ENCODE measurements at regions not wholly inside any gene's neighbourhood (a gene's known extent, or its start where the extent isn't known, plus 50 kb on each side); places are given as distances from the start of the nearest gene placed in this dataset.

DNA sequence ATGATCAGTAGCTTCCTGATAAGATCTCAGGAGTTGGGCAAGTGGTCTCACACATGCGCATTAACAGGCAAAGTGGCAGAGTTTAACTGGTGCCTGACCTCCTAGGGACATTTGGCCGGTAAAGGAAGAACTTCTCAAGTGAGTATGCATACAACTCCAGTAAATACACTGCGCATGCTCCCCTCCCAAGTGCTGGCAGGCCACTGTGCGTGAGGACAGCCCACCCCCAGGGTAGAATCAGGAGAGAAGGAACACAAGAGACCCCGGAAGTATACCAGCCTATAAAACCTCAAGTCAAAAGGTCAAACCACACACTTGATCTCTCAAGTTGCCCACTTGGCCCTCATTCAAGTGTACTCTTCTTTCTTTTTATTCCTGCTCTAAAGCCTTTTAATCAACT is 225.5 kb upstream of the ANKRD50 start:
- TF ChIP-seq, protein P1, sequence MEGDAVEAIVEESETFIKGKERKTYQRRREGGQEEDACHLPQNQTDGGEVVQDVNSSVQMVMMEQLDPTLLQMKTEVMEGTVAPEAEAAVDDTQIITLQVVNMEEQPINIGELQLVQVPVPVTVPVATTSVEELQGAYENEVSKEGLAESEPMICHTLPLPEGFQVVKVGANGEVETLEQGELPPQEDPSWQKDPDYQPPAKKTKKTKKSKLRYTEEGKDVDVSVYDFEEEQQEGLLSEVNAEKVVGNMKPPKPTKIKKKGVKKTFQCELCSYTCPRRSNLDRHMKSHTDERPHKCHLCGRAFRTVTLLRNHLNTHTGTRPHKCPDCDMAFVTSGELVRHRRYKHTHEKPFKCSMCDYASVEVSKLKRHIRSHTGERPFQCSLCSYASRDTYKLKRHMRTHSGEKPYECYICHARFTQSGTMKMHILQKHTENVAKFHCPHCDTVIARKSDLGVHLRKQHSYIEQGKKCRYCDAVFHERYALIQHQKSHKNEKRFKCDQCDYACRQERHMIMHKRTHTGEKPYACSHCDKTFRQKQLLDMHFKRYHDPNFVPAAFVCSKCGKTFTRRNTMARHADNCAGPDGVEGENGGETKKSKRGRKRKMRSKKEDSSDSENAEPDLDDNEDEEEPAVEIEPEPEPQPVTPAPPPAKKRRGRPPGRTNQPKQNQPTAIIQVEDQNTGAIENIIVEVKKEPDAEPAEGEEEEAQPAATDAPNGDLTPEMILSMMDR (conservative IDR thresholded peaks at IDR 0.05; ENCODE audit: low read depth, low read length): no peak
- no peak for TF ChIP-seq EZH2 (IDR thresholded peaks at IDR 0.05; ENCODE audit: borderline replicate concordance, low read depth, low read length, poor library complexity, severe bottlenecking)

Measured in A673 (cell line).